ENCODE measurements at regions not wholly inside any gene's neighbourhood (a gene's known extent, or its start where the extent isn't known, plus 50 kb on each side); places are given as distances from the start of the nearest gene placed in this dataset.
"Not testable (repeated sequence)": the region's sequence is repeated elsewhere in the genome, so short reads cannot be mapped to it uniquely, and the experiment has no call there.

GRCh38 chr13:89401264-89401675, 1730.1 kb downstream of the SLITRK5 start:
- peak; percentile 92 to 96 for DNase-seq

- no peak for DNase-seq
Measured at GRCh38 chr13:89402211-89402610, 1731.0 kb downstream of the SLITRK5 start.

GRCh38 chr13:89406096-89406495, 1734.9 kb downstream of the SLITRK5 start:
- not testable (repeated sequence) for DNase-seq

GRCh38 chr13:89407357-89407756, 1736.2 kb downstream of the SLITRK5 start:
- no peak for DNase-seq

- DNase-seq = no peak
Measured at GRCh38 chr13:89432997-89433396, 1761.8 kb downstream of the SLITRK5 start.

- not testable (repeated sequence) for DNase-seq
Measured at GRCh38 chr13:89434624-89435023, 1763.5 kb downstream of the SLITRK5 start.

GRCh38 chr13:89454681-89455080, 1783.5 kb downstream of the SLITRK5 start:
- DNase-seq = no peak

- no peak for DNase-seq
Measured at GRCh38 chr13:89455225-89455624, 1784.1 kb downstream of the SLITRK5 start.

GRCh38 chr13:89455741-89456140, 1784.6 kb downstream of the SLITRK5 start:
- no peak for DNase-seq

- no peak for DNase-seq
Measured at GRCh38 chr13:89457977-89458376, 1786.8 kb downstream of the SLITRK5 start.

GRCh38 chr13:89458456-89458855, 1787.3 kb downstream of the SLITRK5 start:
- no peak for DNase-seq

- DNase-seq = not testable (repeated sequence)
Measured at GRCh38 chr13:89460895-89461294, 1789.7 kb downstream of the SLITRK5 start.

GRCh38 chr13:89465366-89465765, 1794.2 kb downstream of the SLITRK5 start:
- DNase-seq = no peak

- DNase-seq = no peak
Measured at GRCh38 chr13:89468081-89468480, 1796.9 kb downstream of the SLITRK5 start.

- no peak for DNase-seq
Measured at GRCh38 chr13:89470901-89471300, 1799.7 kb downstream of the SLITRK5 start.

GRCh38 chr13:89474432-89474831, 1803.3 kb downstream of the SLITRK5 start:
- no peak for DNase-seq

- no peak for DNase-seq
Measured at GRCh38 chr13:89486065-89486464, 1814.9 kb downstream of the SLITRK5 start.

- DNase-seq = no peak
Measured at GRCh38 chr13:89486709-89487108, 1815.5 kb downstream of the SLITRK5 start.

- DNase-seq = no peak
Measured at GRCh38 chr13:89490661-89491060, 1819.5 kb downstream of the SLITRK5 start.

GRCh38 chr13:89496478-89496877, 1825.3 kb downstream of the SLITRK5 start:
- DNase-seq = no peak

- no peak for DNase-seq
Measured at GRCh38 chr13:89497658-89498057, 1826.5 kb downstream of the SLITRK5 start.

- no peak for DNase-seq
Measured at GRCh38 chr13:89502286-89502685, 1831.1 kb downstream of the SLITRK5 start.

- no peak for DNase-seq
Measured at GRCh38 chr13:89514534-89515312, 1832.8 kb upstream of the MIR17HG start.

- DNase-seq = no peak
Measured at GRCh38 chr13:89515948-89516347, 1831.5 kb upstream of the MIR17HG start.
